ENCODE measurements at regions not wholly inside any gene's neighbourhood (a gene's known extent, or its start where the extent isn't known, plus 50 kb on each side); places are given as distances from the start of the nearest gene placed in this dataset.

GRCh38 chr12:131456301-131457027 is 254.4 kb upstream of the SFSWAP start:
- TF ChIP-seq, protein P1, sequence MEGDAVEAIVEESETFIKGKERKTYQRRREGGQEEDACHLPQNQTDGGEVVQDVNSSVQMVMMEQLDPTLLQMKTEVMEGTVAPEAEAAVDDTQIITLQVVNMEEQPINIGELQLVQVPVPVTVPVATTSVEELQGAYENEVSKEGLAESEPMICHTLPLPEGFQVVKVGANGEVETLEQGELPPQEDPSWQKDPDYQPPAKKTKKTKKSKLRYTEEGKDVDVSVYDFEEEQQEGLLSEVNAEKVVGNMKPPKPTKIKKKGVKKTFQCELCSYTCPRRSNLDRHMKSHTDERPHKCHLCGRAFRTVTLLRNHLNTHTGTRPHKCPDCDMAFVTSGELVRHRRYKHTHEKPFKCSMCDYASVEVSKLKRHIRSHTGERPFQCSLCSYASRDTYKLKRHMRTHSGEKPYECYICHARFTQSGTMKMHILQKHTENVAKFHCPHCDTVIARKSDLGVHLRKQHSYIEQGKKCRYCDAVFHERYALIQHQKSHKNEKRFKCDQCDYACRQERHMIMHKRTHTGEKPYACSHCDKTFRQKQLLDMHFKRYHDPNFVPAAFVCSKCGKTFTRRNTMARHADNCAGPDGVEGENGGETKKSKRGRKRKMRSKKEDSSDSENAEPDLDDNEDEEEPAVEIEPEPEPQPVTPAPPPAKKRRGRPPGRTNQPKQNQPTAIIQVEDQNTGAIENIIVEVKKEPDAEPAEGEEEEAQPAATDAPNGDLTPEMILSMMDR (IDR thresholded peaks at IDR 0.05; ENCODE audit: control extremely low read depth in 1 of 3, insufficient read depth in 1 of 3, low read depth in 1 of 3, low read length in 3 of 3) = no peak
- no peak for TF ChIP-seq SIX5 (IDR thresholded peaks at IDR 0.05; ENCODE audit: low read depth, low read length)
- TF ChIP-seq USF2 (IDR thresholded peaks at IDR 0.05; ENCODE audit: low read length) = no peak
- no peak for TF ChIP-seq JUN (IDR thresholded peaks at IDR 0.05; ENCODE audit: low read depth, low read length)

All from H1 (cell line).